SK-N-SH (cell line): ENCODE measurements at regions not wholly inside any gene's neighbourhood (a gene's known extent, or its start where the extent isn't known, plus 50 kb on each side); places are given as distances from the start of the nearest gene placed in this dataset.

Experiments
- CTCF ChIA-PET: fragments of 300-600, 350-600 bp; formaldehyde crosslinking; extraction: SDS; loops from one replicate; lab custom pipeline; 2021; lab: Yijun Ruan, JAX
- POLR2A ChIA-PET: fragments of 350-600 bp; sonication (Branson Sonifier 250); formaldehyde crosslinking; extraction: SDS; loops from one replicate; lab custom pipeline; 2020; ENCODE audit warnings: antibody characterized with exemption, inconsistent platforms; lab: Yijun Ruan, JAX
- DNase-seq: peaks from one replicate; pipeline ENCODE4 v3.0.0; 2012
- H2AFZ ChIP-seq: fragments of 200-600 bp; sonication (generic); 2 replicates; pipeline ENCODE4 v1.8.1; 2016; ENCODE audit warnings: antibody characterized with exemption, mild to moderate bottlenecking, low read depth
- H3F3A ChIP-seq: fragments of 200-600 bp; sonication (generic); replicated peaks from 2 replicates; pipeline ENCODE3; 2016; ENCODE audit warnings: antibody characterized with exemption, mild to moderate bottlenecking; ENCODE audit not compliant: insufficient read depth
- H3K27ac ChIP-seq, 2 experiments: fragments of 200-500 bp in 1 of 2; fragments of 200-600 bp in 1 of 2; sonication (Bioruptor generic) in 1 of 2; sonication (generic), shearing (Covaris generic) in 1 of 2; 2 replicates each; pipeline versions ENCODE4 v1.5.1 to v1.6.1; 2014 to 2016; ENCODE audit warnings: low read depth in 2 of 2, inconsistent platforms in 1 of 2, low read length in 1 of 2, mild to moderate bottlenecking in 1 of 2, mixed read lengths in 1 of 2
- H3K27me3 ChIP-seq: fragments of 200-600 bp; sonication (generic), shearing (Covaris generic); 2 replicates; pipeline ENCODE4 v1.6.1; 2016; ENCODE audit warnings: mixed run types; ENCODE audit not compliant: insufficient read depth
- H3K36me3 ChIP-seq, 2 experiments: fragments of 200-500 bp in 1 of 2; fragments of 200-600 bp in 1 of 2; sonication (Bioruptor generic) in 1 of 2; sonication (generic) in 1 of 2; replicated peaks in 1 of 2; 2 replicates each; pipeline versions ENCODE3 to v1.5.1; 2014 to 2016; ENCODE audit warnings: low read length in 1 of 2, mild to moderate bottlenecking in 1 of 2; ENCODE audit not compliant: insufficient read depth in 2 of 2, control insufficient read depth in 1 of 2
- H3K4me1 ChIP-seq, 2 experiments: fragments of 200-500 bp in 1 of 2; fragments of 200-600 bp in 1 of 2; sonication (Bioruptor generic) in 1 of 2; sonication (generic), shearing (Covaris generic) in 1 of 2; 2 replicates each; pipeline versions ENCODE4 v1.5.1 to v1.6.1; 2014 to 2016; ENCODE audit warnings: low read depth in 1 of 2, low read length in 1 of 2, mixed run types in 1 of 2; ENCODE audit not compliant: insufficient read depth in 2 of 2, control insufficient read depth in 1 of 2
- H3K4me2 ChIP-seq: fragments of 200-600 bp; sonication (generic), shearing (Covaris generic); 2 replicates; pipeline ENCODE4 v1.6.1; 2017; ENCODE audit warnings: mixed run types
- H3K4me3 ChIP-seq, 2 experiments: fragments of 200-500 bp in 1 of 2; fragments of 200-600 bp in 1 of 2; sonication (Bioruptor generic) in 1 of 2; sonication (generic), shearing (Covaris generic) in 1 of 2; 2 replicates each; pipeline versions ENCODE4 v1.5.1 to v1.8.1; 2014 to 2016; ENCODE audit warnings: low read depth in 2 of 2, inconsistent platforms in 1 of 2, low read length in 1 of 2, mild to moderate bottlenecking in 1 of 2, mixed read lengths in 1 of 2, moderate library complexity in 1 of 2
- H3K79me2 ChIP-seq: fragments of 200-600 bp; sonication (generic); 2 replicates; pipeline ENCODE4 v1.8.1; 2017; ENCODE audit warnings: mild to moderate bottlenecking; ENCODE audit not compliant: insufficient read depth
- H3K9ac ChIP-seq: fragments of 200-600 bp; sonication (generic); 2 replicates; pipeline ENCODE4 v1.6.1; 2017; ENCODE audit warnings: mixed run types
- H3K9me2 ChIP-seq: fragments of 200-600 bp; sonication (generic); 2 replicates; pipeline ENCODE4 v1.6.1; 2017; ENCODE audit warnings: mixed run types
- H3K9me3 ChIP-seq: fragments of 200-600 bp; sonication (generic); 2 replicates; pipeline ENCODE4 v1.6.1; 2017; ENCODE audit warnings: mixed run types, mild to moderate bottlenecking, moderate library complexity
- H4K20me1 ChIP-seq: fragments of 200-600 bp; sonication (generic); 2 replicates; pipeline ENCODE4 v1.6.1; 2017; ENCODE audit warnings: mild to moderate bottlenecking, mixed run types; ENCODE audit not compliant: insufficient read depth
- CHD2 ChIP-seq: fragments of 150-350 bp; IDR thresholded peaks from 2 replicates; pipeline ENCODE4 v1.6.1; 2018; ENCODE audit warnings: low read length; ENCODE audit not compliant: partially characterized antibody
- ELF1 ChIP-seq: IDR thresholded peaks from 2 replicates; pipeline ENCODE4 v1.4.0; 2012
- EP300 ChIP-seq, 2 experiments: IDR thresholded peaks; 2 replicates each; pipeline versions ENCODE4 v1.4.0 to v1.6.1; 2012; ENCODE audit warnings: borderline replicate concordance in 1 of 2, low read depth in 1 of 2, low read length in 1 of 2
- EZH2phosphoT487 ChIP-seq: fragments of 200-600 bp; sonication (generic); IDR thresholded peaks from 2 replicates; pipeline ENCODE4 v1.6.1; 2017; ENCODE audit warnings: low read depth, mixed run types, mild to moderate bottlenecking, antibody characterized with exemption, moderate library complexity, borderline replicate concordance
- GABPA ChIP-seq: IDR thresholded peaks from 2 replicates; pipeline ENCODE4 v1.4.0; 2012; ENCODE audit warnings: low read depth, mild to moderate bottlenecking
- GATA2 ChIP-seq: sonication (generic); formaldehyde crosslinking; IDR thresholded peaks from 2 replicates; pipeline ENCODE4 v1.5.0; 2020; ENCODE audit warnings: mild to moderate bottlenecking, missing genetic modification reagents
- MXI1 ChIP-seq: IDR thresholded peaks from 2 replicates; pipeline ENCODE4 v1.6.1; 2012; ENCODE audit warnings: mild to moderate bottlenecking, low read depth, low read length, improper control_type of control experiment
- NFIC ChIP-seq: IDR thresholded peaks from 2 replicates; pipeline ENCODE4 v1.4.0; 2012; ENCODE audit warnings: borderline replicate concordance
- POLR2AphosphoS5 ChIP-seq: IDR thresholded peaks from 2 replicates; pipeline ENCODE4 v1.6.1; 2012; ENCODE audit warnings: low read depth, low read length
- RAD21 ChIP-seq: IDR thresholded peaks from 2 replicates; pipeline ENCODE4 v1.6.1; 2012; ENCODE audit warnings: mild to moderate bottlenecking, low read length
- RCOR1 ChIP-seq: fragments of 150-350 bp; IDR thresholded peaks from 2 replicates; pipeline ENCODE4 v1.6.1; 2017; ENCODE audit warnings: antibody characterized with exemption, low read length
- RXRA ChIP-seq: IDR thresholded peaks from 2 replicates; pipeline ENCODE4 v1.4.0; 2012; ENCODE audit warnings: low read depth, mild to moderate bottlenecking, borderline replicate concordance
- SMC3 ChIP-seq: IDR thresholded peaks from 2 replicates; pipeline ENCODE4 v1.6.1; 2012; ENCODE audit warnings: low read depth, low read length, improper control_type of control experiment
- TAF1 ChIP-seq: IDR thresholded peaks from 2 replicates; pipeline ENCODE4 v1.6.1; 2012; ENCODE audit warnings: low read depth, mild to moderate bottlenecking, low read length, moderate library complexity, borderline replicate concordance
- TEAD4 ChIP-seq: IDR thresholded peaks from 2 replicates; pipeline ENCODE4 v1.4.0; 2012; ENCODE audit warnings: mild to moderate bottlenecking, borderline replicate concordance; ENCODE audit not compliant: insufficient read depth
- WGBS: methylation state at CpG from one replicate; pipeline ENCODE4 v1.1.6; 2017; ENCODE audit warnings: low lambda C conversion rate; 5-methylcytosine and 5-hydroxymethylcytosine counted together
- TF ChIP-seq, protein P1 (sequence below): IDR thresholded peaks from 2 replicates; pipeline ENCODE4 v1.4.0; 2012; ENCODE audit warnings: low read depth, borderline replicate concordance
- TF ChIP-seq, protein P2 (sequence below): fragments of 150-350 bp; IDR thresholded peaks from 2 replicates; pipeline ENCODE4 v1.6.1; 2017; ENCODE audit warnings: antibody characterized with exemption, low read length, low read depth, borderline replicate concordance
- TF ChIP-seq, protein P3 (sequence below): IDR thresholded peaks from 2 replicates; pipeline ENCODE4 v1.4.0; 2012; ENCODE audit warnings: low read depth

DNA sequence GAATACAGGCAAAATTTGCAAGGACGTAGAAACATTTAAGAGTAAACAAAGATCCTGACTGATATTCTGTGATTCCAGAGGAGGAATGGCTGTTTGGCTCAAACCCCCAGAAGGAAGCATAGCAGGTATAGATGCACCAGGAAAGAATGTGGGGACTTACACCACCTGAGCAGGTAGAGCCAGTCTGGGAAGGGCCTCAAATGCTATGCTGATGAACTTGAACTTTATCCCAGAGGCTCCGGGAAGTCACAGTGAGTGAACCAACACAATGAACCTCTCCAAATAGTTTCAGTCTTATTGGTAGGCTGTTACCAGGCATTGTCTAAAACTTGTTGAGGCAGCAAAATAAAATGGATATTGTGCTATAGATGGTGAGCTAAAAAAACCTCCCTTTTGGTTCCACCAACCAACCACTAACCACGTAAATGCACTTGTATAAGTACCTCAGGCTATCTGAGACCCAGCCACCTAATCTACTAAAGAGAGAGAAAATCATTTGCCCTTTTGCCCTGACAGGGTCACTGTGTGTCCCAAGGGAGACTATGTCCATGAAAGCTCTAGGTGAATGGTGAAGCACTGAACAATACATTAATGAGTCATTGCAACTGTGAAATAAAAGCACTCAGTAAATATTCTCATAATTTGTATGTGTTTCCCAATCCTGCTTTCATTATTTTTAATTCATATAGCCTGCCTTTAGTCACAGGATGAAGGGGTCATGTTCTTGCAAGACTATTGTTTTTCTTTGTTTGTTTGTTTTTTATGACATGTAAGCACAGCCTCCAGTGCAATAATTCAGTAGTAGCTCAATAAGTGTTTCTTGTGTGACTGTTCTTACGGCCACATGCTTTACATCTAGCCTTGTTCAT lies 911.6 kb downstream of the EPHA4 start:
- no peak overlapping the region for H3K9ac ChIP-seq
- no peaks in the 10 kb centered on the region for H3K79me2 ChIP-seq
- H3K4me2 ChIP-seq, result no peak overlapping the region
- H3K9me3 ChIP-seq, result no peaks in the 10 kb centered on the region
- no peaks in the 10 kb centered on the region for H4K20me1 ChIP-seq
- no peaks in the 10 kb centered on the region for H3K36me3 ChIP-seq
- no peaks in the 10 kb centered on the region; a peak in 1 of 4 replicates for H3K4me1 ChIP-seq
- no peak overlapping the region for H3K4me3 ChIP-seq
- no peak overlapping the region for H3K27ac ChIP-seq
- WGBS, result 10% methylated on average over 4 of the region's 4 CpGs
- H3F3A ChIP-seq, result no peaks in the 10 kb centered on the region
- H3K27me3 ChIP-seq, result no peaks in the 10 kb centered on the region; the same call in 1 of the 2 replicates
- H2AFZ ChIP-seq, result no peak overlapping the region
- no peak for DNase-seq
- ChIA-PET POLR2A (no interaction called here), CTCF (no interaction called here)
- TF ChIP-seq, protein P1, sequence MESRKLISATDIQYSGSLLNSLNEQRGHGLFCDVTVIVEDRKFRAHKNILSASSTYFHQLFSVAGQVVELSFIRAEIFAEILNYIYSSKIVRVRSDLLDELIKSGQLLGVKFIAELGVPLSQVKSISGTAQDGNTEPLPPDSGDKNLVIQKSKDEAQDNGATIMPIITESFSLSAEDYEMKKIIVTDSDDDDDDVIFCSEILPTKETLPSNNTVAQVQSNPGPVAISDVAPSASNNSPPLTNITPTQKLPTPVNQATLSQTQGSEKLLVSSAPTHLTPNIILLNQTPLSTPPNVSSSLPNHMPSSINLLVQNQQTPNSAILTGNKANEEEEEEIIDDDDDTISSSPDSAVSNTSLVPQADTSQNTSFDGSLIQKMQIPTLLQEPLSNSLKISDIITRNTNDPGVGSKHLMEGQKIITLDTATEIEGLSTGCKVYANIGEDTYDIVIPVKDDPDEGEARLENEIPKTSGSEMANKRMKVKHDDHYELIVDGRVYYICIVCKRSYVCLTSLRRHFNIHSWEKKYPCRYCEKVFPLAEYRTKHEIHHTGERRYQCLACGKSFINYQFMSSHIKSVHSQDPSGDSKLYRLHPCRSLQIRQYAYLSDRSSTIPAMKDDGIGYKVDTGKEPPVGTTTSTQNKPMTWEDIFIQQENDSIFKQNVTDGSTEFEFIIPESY, result no peak
- no peak for TF ChIP-seq EP300 (IDR thresholded peaks at IDR 0.05; ENCODE audit: borderline replicate concordance in 1 of 2, low read depth in 1 of 2, low read length in 1 of 2)
- no peak for TF ChIP-seq POLR2AphosphoS5
- no peak for TF ChIP-seq NFIC
- TF ChIP-seq TEAD4, result no peak
- no peak for TF ChIP-seq ELF1
- no peaks in the 10 kb centered on the region for H3K9me2 ChIP-seq

DNA sequence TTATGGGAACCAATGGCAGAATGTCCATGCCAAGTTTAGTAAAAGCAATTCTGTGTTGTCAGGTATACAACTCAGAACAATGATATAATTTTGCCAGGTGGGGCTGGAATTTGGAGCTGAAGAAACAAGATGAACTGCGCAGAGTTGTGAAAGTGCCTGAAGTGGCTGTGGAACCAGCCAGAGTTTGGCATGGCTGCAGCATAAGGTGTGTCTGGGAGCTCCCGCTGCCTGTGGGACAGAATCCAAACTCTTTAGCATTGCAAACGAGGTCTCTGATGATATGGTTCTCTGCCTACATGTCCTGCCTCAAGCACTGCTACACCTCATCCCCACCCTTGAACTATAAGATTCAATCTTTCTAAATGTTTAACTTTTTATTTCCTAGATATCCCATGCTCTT lies 909.7 kb downstream of the EPHA4 start:
- ChIA-PET CTCF (no interaction called here), POLR2A (no interaction called here)
- no peak for TF ChIP-seq SMC3
- no peak for TF ChIP-seq NFIC
- no peak for TF ChIP-seq ELF1
- TF ChIP-seq, protein P2, sequence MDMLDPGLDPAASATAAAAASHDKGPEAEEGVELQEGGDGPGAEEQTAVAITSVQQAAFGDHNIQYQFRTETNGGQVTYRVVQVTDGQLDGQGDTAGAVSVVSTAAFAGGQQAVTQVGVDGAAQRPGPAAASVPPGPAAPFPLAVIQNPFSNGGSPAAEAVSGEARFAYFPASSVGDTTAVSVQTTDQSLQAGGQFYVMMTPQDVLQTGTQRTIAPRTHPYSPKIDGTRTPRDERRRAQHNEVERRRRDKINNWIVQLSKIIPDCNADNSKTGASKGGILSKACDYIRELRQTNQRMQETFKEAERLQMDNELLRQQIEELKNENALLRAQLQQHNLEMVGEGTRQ, result no peak
- TF ChIP-seq GABPA, result no peak
- TF ChIP-seq TEAD4, result no peak
- no peak for TF ChIP-seq MXI1
- TF ChIP-seq, protein P3, sequence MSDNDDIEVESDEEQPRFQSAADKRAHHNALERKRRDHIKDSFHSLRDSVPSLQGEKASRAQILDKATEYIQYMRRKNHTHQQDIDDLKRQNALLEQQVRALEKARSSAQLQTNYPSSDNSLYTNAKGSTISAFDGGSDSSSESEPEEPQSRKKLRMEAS, result no peak
- no peak for TF ChIP-seq RXRA
- TF ChIP-seq, protein P1, result no peak
- no peak for TF ChIP-seq EZH2phosphoT487
- no peak for TF ChIP-seq RAD21
- no peak for TF ChIP-seq CHD2
- no peak for TF ChIP-seq RCOR1
- TF ChIP-seq EP300 (IDR thresholded peaks at IDR 0.05; ENCODE audit: borderline replicate concordance in 1 of 2, low read depth in 1 of 2, low read length in 1 of 2), result no peak
- TF ChIP-seq TAF1, result no peak
- TF ChIP-seq GATA2, result no peak
- no peaks in the 10 kb centered on the region; the same call in 1 of the 2 replicates for H3K27me3 ChIP-seq
- no peak for DNase-seq
- no peak overlapping the region for H3K4me3 ChIP-seq
- no peaks in the 10 kb centered on the region for H3F3A ChIP-seq
- no peaks in the 10 kb centered on the region for H3K9me3 ChIP-seq
- WGBS, result 19% methylated on average over 2 of the region's 3 CpGs
- H3K9me2 ChIP-seq, result no peaks in the 10 kb centered on the region
- H3K27ac ChIP-seq, result no peak overlapping the region
- no peak overlapping the region for H2AFZ ChIP-seq
- H3K4me1 ChIP-seq, result no peaks in the 10 kb centered on the region; a peak in 1 of 4 replicates
- no peak overlapping the region for H3K9ac ChIP-seq
- H3K79me2 ChIP-seq, result no peaks in the 10 kb centered on the region
- no peaks in the 10 kb centered on the region for H3K36me3 ChIP-seq
- no peaks in the 10 kb centered on the region for H4K20me1 ChIP-seq
- H3K4me2 ChIP-seq, result no peak overlapping the region
